PFSK-1 (cell line): ENCODE measurements at regions not wholly inside any gene's neighbourhood (a gene's known extent, or its start where the extent isn't known, plus 50 kb on each side); places are given as distances from the start of the nearest gene placed in this dataset.

Source experiments
- POLR2AphosphoS5 ChIP-seq: IDR thresholded peaks from 2 replicates; pipeline ENCODE4 v1.6.1; 2012; ENCODE audit warnings: low read depth, mild to moderate bottlenecking, control low read depth, low read length, moderate library complexity
- REST ChIP-seq, 2 experiments: IDR thresholded peaks; 2 replicates each; pipeline versions ENCODE4 v1.6.1 to v1.8.0; 2011 to 2012; ENCODE audit warnings: low read depth in 2 of 2, low read length in 2 of 2, control low read depth in 1 of 2, inconsistent platforms in 1 of 2, mild to moderate bottlenecking in 1 of 2, moderate library complexity in 1 of 2; ENCODE audit not compliant: insufficient read depth in 1 of 2
- SIN3A ChIP-seq: IDR thresholded peaks from 2 replicates; pipeline ENCODE4 v1.6.1; 2012; ENCODE audit warnings: mild to moderate bottlenecking, low read length, moderate library complexity, borderline replicate concordance; ENCODE audit not compliant: insufficient read depth
- TAF1 ChIP-seq: IDR thresholded peaks from 2 replicates; pipeline ENCODE4 v1.6.1; 2012; ENCODE audit warnings: low read length, control low read depth, borderline replicate concordance; ENCODE audit not compliant: insufficient read depth

GRCh38 chr14:49250109-49250508 lies 336.1 kb downstream of the RPS29 start:
- no peak for TF ChIP-seq SIN3A
- no peak for TF ChIP-seq POLR2AphosphoS5
- no peak for TF ChIP-seq TAF1
- TF ChIP-seq REST (IDR thresholded peaks at IDR 0.05; ENCODE audit: insufficient read depth in 1 of 2, low read depth in 2 of 2, low read length in 2 of 2): no peak
